ENCODE measurements at regions not wholly inside any gene's neighbourhood (a gene's known extent, or its start where the extent isn't known, plus 50 kb on each side); places are given as distances from the start of the nearest gene placed in this dataset.
A peak's percentile ranks its signal among the peaks of the same experiment; 100 is the strongest.

DNA sequence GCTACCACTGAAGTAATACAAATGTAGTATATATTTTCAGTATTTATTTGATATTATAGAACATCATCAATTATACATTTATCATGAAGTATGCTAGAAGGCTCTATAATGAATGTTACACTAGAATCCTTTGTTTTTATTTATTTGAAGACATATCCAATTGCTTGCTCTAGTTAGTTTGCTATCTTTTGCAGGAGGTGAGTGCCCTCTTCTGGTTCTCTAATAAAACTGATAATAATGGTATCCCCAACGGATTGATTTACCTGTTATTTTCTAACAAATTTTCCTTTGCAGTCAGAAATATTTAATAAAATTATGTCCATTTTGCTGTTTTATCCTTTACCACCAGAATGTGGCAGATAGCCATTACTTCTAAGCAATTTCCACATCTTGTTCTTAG, 274.3 kb upstream of the TACR3 start:
- TF ChIP-seq, protein P1, sequence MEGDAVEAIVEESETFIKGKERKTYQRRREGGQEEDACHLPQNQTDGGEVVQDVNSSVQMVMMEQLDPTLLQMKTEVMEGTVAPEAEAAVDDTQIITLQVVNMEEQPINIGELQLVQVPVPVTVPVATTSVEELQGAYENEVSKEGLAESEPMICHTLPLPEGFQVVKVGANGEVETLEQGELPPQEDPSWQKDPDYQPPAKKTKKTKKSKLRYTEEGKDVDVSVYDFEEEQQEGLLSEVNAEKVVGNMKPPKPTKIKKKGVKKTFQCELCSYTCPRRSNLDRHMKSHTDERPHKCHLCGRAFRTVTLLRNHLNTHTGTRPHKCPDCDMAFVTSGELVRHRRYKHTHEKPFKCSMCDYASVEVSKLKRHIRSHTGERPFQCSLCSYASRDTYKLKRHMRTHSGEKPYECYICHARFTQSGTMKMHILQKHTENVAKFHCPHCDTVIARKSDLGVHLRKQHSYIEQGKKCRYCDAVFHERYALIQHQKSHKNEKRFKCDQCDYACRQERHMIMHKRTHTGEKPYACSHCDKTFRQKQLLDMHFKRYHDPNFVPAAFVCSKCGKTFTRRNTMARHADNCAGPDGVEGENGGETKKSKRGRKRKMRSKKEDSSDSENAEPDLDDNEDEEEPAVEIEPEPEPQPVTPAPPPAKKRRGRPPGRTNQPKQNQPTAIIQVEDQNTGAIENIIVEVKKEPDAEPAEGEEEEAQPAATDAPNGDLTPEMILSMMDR (conservative IDR thresholded peaks at IDR 0.05; ENCODE audit: low read depth, low read length), result peak; percentile 51
- no peak for TF ChIP-seq EZH2phosphoT487 (IDR thresholded peaks at IDR 0.05; ENCODE audit: borderline replicate concordance, low read length)

Measured in PC-3 (cell line).